Bronchial epithelial cell (primary cell): ENCODE measurements at regions not wholly inside any gene's neighbourhood (a gene's known extent, or its start where the extent isn't known, plus 50 kb on each side); places are given as distances from the start of the nearest gene placed in this dataset.

Experiments
- DNase-seq: peaks from one replicate; pipeline ENCODE4 v3.0.0-alpha.2; 2010; ENCODE audit warnings: low read depth
- FAIRE-seq: peaks from 2 replicates; lab custom pipeline; 2011; peaks lifted over from hg19 to GRCh38; lab: Jason Lieb, UNC
- H3K27me3 ChIP-seq: 2 replicates; pipeline ENCODE4 v1.5.1; 2011; ENCODE audit warnings: low read length; ENCODE audit not compliant: control insufficient read depth, insufficient read depth
- H3K36me3 ChIP-seq: 2 replicates; pipeline ENCODE4 v1.5.1; 2011; ENCODE audit warnings: low read length; ENCODE audit not compliant: control insufficient read depth, insufficient read depth
- H3K4me3 ChIP-seq: 2 replicates; pipeline ENCODE4 v1.5.1; 2011; ENCODE audit warnings: mild to moderate bottlenecking, low read depth, low read length, control low read depth
- TF ChIP-seq, protein P1 (sequence below): IDR thresholded peaks from 2 replicates; pipeline ENCODE4 v1.5.1; 2011; ENCODE audit warnings: mild to moderate bottlenecking, moderate library complexity, low read length, control low read depth, inconsistent platforms; ENCODE audit not compliant: insufficient read depth, severe bottlenecking

DNA sequence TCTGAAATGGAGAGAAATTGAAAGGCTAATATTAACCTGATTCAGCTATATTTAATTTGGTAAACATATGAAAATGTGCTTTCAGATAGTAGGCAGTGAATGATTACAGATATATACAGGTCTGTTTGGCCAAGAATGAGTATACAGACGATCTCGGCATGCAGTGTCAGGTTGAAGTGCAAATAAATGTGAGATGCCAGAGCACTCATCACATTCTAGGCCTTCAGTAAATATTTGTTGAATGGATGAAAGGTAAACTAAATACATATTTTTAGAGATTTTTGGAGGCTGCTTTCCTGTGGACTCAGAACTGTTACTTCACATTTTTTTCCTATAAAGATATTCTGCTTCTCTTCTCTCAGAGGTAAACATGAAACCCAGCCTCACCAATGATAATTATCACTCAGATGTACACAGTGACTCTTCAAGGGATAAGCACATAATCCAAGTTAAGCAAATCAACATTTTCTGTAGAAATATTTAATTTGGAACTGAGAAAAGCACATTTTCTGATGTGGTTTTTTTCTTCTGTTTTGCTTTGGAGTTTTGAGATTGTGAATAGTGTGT, 702.9 kb downstream of the BRINP3 start:
- TF ChIP-seq, protein P1, sequence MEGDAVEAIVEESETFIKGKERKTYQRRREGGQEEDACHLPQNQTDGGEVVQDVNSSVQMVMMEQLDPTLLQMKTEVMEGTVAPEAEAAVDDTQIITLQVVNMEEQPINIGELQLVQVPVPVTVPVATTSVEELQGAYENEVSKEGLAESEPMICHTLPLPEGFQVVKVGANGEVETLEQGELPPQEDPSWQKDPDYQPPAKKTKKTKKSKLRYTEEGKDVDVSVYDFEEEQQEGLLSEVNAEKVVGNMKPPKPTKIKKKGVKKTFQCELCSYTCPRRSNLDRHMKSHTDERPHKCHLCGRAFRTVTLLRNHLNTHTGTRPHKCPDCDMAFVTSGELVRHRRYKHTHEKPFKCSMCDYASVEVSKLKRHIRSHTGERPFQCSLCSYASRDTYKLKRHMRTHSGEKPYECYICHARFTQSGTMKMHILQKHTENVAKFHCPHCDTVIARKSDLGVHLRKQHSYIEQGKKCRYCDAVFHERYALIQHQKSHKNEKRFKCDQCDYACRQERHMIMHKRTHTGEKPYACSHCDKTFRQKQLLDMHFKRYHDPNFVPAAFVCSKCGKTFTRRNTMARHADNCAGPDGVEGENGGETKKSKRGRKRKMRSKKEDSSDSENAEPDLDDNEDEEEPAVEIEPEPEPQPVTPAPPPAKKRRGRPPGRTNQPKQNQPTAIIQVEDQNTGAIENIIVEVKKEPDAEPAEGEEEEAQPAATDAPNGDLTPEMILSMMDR: no peak
- no peak for DNase-seq
- Histone ChIP-seq H3K36me3 (no peaks in the 10 kb centered on the region), H3K27me3 (no peaks in the 10 kb centered on the region), H3K4me3 (no peak overlapping the region)
- FAIRE-seq: no peak

DNA sequence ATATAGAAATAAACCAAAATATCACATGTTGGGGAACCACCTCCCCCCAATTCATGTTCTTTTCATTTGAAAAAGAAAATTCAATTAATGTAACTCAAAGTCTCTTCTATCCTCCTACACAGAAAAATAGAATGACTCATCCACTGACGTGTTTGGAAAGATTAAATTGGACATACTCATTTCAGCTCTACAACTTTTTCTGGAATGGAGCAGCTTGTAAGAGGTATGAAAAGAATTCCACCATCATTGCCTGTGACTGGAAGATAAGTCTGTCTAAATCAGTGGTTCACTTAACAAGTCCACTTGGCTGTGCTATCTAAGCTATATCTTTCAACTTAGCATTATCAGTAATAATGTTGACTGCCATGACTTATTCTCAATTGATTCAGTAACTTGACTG, 702.3 kb downstream of the BRINP3 start:
- H3K27me3 ChIP-seq: no peaks in the 10 kb centered on the region
- H3K4me3 ChIP-seq: no peak overlapping the region
- TF ChIP-seq, protein P1: no peak
- peak; percentile 65 for DNase-seq
- no peak for FAIRE-seq
- H3K36me3 ChIP-seq: no peaks in the 10 kb centered on the region

DNA sequence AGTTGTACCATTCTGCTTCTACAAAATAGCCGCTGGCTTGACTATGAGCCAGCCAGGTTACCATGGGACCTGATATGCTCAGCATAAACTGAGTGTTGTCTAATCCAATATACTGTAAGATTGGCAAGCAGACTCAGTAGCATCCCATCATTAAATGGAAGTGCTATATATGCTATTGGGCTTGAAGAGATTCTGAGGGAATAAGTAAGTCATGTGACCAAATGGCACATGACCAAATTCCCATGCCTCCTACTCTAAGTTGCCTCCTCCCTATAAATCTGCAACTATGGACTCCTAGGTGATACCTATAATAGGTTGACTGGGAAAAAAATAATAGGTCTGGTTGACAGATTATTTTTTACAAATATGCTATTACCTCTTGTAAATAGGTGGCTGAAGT, 698.6 kb downstream of the BRINP3 start:
- TF ChIP-seq, protein P1: no peak
- Histone ChIP-seq H3K4me3 (no peak overlapping the region), H3K27me3 (no peaks in the 10 kb centered on the region), H3K36me3 (no peaks in the 10 kb centered on the region)
- FAIRE-seq (no peak), DNase-seq (no peak)

DNA sequence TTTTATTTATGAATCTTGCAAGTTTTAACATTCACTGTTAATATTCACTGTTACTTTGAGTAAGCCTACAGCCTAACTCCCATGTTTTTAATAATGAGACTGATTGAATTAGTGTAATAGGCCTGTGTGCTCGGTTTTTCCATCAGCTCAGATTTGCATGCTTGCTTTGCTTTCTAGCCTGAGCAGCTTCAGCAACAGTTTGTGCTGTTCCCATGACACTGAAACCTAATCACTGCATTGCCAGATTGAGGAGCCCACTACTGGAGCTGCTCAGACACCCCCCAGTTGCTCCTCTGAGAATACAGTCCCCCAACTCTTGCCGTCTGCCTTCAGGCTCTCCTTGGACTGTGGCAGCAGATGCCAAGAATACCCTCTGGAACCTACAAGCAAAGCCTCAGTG, 695.4 kb downstream of the BRINP3 start:
- H3K4me3 ChIP-seq: no peak overlapping the region
- no peak for DNase-seq
- no peaks in the 10 kb centered on the region for H3K36me3 ChIP-seq
- no peak for FAIRE-seq
- H3K27me3 ChIP-seq: no peaks in the 10 kb centered on the region
- TF ChIP-seq, protein P1: no peak

DNA sequence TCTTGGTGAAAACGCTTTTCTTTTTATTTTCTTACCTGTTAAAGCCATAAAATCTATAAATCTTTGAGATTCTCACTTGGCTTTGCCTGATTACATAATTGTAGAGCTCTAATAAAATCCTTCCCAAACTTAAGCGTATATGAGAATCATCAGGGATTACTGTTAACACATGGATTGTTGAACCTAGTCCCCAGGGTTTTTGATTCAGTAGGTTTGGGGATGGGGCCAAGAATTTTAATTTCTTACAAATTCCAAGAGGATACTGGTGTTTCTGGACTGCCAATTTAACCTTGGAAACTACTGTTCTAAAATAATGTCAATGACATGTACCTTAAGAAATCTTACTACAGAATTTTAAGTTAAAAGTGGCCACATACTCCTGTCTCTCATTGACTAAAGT, 694.2 kb downstream of the BRINP3 start:
- no peak overlapping the region for H3K4me3 ChIP-seq
- H3K36me3 ChIP-seq: no peaks in the 10 kb centered on the region
- TF ChIP-seq, protein P1: no peak
- DNase-seq (no peak), FAIRE-seq (no peak)
- no peaks in the 10 kb centered on the region for H3K27me3 ChIP-seq

DNA sequence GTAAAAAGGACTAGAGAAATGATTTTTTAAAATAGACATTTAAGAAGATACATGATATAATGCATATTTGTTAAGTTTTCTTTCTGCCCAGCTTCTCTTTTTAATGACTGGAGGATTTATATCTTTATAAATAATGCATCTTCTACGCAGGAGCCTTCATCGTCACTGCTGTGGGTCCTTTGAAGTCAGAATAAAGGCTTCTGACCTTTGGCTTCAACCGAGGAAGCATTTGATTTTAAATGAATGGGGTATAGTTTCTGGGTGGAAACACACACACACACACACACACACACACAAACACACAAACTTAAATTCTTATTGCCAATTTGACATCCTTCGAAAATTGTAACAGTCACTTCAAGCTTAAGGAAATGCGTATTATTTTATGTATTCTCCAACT, 690.9 kb downstream of the BRINP3 start:
- no peaks in the 10 kb centered on the region for H3K27me3 ChIP-seq
- no peak overlapping the region for H3K4me3 ChIP-seq
- H3K36me3 ChIP-seq: no peaks in the 10 kb centered on the region
- DNase-seq: no peak
- TF ChIP-seq, protein P1: no peak
- FAIRE-seq: no peak
